ENCODE measurements at regions not wholly inside any gene's neighbourhood (a gene's known extent, or its start where the extent isn't known, plus 50 kb on each side); places are given as distances from the start of the nearest gene placed in this dataset.
A peak's percentile ranks its signal among the peaks of the same experiment; 100 is the strongest.
"Not testable (repeated sequence)": the region's sequence is repeated elsewhere in the genome, so short reads cannot be mapped to it uniquely, and the experiment has no call there.

DNA sequence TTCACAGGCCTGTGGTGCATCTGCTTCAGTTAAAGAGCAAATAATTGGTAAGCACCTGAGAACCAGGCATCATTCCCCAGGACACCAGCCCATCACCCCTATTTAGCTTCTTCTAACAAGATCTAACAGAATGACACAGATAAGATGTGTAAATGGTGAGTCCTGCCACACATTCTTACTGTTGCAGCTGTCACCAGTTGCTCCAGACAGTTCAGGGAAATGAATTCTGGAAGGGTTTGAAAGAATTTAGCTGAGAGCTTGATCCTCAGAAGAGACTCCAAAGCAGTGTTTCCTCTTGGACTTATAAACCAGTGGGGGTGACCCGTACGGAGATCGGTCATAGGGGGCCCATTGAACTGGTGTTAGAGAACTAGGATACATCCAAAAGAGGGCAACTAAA, 238.0 kb downstream of the MEX3B start:
- ATAC-seq (ENCODE audit: poor library complexity) (no peak), DNase-seq (no peak)
- intact Hi-C loops (cut with DNase I), result no loop called here

- no peak for DNase-seq
- intact Hi-C loops (cut with DNase I), result no loop called here
- no peak for ATAC-seq (ENCODE audit: poor library complexity)
These were observed 238.6 kb downstream of the MEX3B start for GRCh38 chr15:81807186-81807585.

DNA sequence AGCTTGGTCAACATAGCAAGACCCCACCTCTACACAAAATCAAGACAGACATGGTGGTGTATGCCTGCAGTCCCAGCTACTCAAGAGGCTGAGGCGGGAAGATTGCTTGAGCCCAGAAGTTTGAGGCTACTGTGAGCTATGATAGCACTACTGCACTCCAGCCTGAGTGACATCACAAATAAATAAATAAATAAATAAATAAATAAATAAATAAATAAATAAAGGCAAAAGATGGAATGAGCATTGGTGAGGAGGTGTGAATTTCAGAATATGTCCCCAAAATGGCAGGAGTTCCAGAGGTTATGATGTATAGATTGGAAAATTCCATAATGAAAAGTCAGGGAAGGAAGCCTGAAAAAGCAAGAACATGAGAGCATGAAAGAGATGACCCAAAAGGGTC, 249.9 kb downstream of the MEX3B start:
- ATAC-seq (ENCODE audit: poor library complexity) (no peak), DNase-seq (no peak)
- intact Hi-C loops (cut with DNase I), result no loop called here

DNA sequence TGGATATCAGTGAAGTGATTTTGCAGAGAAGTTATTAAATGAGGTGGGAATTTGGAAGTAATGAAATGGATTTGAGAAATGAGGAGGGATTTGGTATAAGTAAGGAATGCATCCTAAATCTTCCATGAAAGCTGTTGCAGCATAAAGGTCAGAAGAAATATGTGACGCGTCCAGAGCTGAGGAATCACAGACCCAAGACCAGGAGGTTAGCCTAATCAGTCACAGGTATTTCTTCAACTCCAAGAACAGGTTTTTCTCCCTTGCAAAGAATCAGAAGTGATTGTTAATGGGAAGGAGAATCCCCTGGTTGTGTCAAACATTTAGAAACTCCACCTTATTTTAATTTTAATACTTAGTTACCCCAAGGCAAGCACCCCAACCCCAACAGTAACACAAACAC, 253.2 kb downstream of the MEX3B start:
- ATAC-seq (ENCODE audit: poor library complexity), result no peak
- intact Hi-C loops (cut with DNase I), result no loop called here

GRCh38 chr15:81791322-81791721, 254.5 kb downstream of the MEX3B start:
- DNase-seq; intact Hi-C loops (cut with DNase I); ATAC-seq (ENCODE audit: poor library complexity): not testable (repeated sequence)

More for the DNA sequence above, 253.2 kb downstream of the MEX3B start:
- DNase-seq, result no peak

- ATAC-seq (ENCODE audit: poor library complexity) (no peak), DNase-seq (no peak)
- intact Hi-C loops (cut with DNase I), result no loop called here
These were observed 256.4 kb downstream of the MEX3B start for GRCh38 chr15:81789403-81789802.

- ATAC-seq (ENCODE audit: poor library complexity) (no peak), DNase-seq (no peak)
- intact Hi-C loops (cut with DNase I), result no loop called here
These were observed 259.0 kb downstream of the MEX3B start for GRCh38 chr15:81786776-81787175.

- intact Hi-C loops (cut with DNase I), result no loop called here
- no peak for ATAC-seq (ENCODE audit: poor library complexity)
- no peak for DNase-seq
These were observed 260.1 kb downstream of the MEX3B start for GRCh38 chr15:81785679-81786078.

DNA sequence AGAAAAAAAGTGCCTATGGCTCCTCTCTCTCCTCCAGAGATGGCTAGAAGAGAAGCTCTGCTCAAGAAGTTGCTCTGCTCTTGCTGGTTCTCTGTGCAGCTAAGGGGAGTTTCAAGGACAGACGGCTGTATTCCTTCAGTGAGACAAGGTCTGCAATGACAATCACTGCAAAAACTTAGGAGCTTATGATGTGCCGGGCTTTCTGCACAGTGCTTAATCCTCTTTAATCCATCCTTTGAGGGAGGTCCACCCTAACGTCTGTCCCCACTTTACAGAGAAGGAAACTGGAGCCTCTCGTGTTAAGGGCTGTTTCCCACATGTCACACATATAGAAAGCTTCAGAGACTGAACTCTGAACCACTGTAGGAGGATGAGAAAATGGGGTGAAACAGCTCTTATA, 260.6 kb downstream of the MEX3B start:
- DNase-seq, result no peak
- intact Hi-C loops (cut with DNase I), result no loop called here
- no peak for ATAC-seq (ENCODE audit: poor library complexity)

DNA sequence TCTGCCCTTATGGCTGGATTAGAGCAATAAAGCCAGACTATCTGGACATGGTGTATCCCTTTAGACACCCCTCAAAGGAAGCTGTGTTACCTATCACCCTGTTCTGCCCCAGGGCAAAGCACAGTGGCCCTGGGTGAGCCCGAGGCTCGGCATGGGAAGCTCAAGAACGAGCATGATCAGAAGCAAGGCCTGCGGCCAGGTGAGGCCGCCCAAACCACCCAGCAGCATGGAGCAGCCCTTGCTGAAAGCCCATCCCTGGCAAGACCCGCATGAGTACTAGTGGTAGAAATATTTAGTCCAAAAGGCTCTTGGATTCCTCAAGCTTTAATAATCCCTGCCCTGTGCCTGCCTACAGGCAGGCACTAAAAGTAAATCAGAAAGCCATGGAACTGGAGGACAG, 261.1 kb downstream of the MEX3B start:
- intact Hi-C loops (cut with DNase I), result no loop called here
- no peak for ATAC-seq (ENCODE audit: poor library complexity)

GRCh38 chr15:81783586-81783985, 262.2 kb downstream of the MEX3B start:
- intact Hi-C loops (cut with DNase I), result no loop called here
- ATAC-seq (ENCODE audit: poor library complexity) (no peak), DNase-seq (no peak)

More for the DNA sequence above, 261.1 kb downstream of the MEX3B start:
- DNase-seq, result no peak

GRCh38 chr15:81783076-81783475, 262.7 kb downstream of the MEX3B start:
- ATAC-seq (ENCODE audit: poor library complexity) (no peak), DNase-seq (no peak)
- intact Hi-C loops (cut with DNase I), result no loop called here

- intact Hi-C loops (cut with DNase I), result no loop called here
- DNase-seq (no peak), ATAC-seq (ENCODE audit: poor library complexity) (no peak)
These were observed 264.4 kb downstream of the MEX3B start for GRCh38 chr15:81781395-81781794.

DNA sequence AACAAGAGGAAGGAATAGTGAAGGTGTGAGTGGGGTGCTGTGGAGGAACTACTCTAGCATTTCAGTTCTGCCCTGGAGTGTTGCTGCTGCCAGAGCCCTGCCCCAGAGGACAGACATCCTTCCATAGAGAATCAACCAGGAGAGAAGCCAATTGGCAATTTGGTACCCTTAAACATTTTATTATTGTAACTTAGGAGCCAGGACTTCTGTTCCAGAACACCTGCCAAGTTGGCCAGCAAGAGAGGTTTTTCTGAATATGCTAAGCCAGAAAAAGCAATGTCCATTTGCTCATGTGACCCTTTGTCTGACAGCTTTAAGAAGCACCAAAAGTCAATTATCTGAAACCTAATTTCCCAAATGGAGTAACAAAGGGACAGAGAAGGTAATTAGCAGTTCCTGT, 264.9 kb downstream of the MEX3B start:
- no peak for DNase-seq
- intact Hi-C loops (cut with DNase I), result no loop called here
- ATAC-seq (ENCODE audit: poor library complexity), result peak; percentile 15

- intact Hi-C loops (cut with DNase I), result no loop called here
- DNase-seq, result no peak
- no peak for ATAC-seq (ENCODE audit: poor library complexity)
These were observed 266.6 kb downstream of the MEX3B start for GRCh38 chr15:81779181-81779580.

- no peak for DNase-seq
- intact Hi-C loops (cut with DNase I), result no loop called here
- ATAC-seq (ENCODE audit: poor library complexity), result no peak
These were observed 268.3 kb downstream of the MEX3B start for GRCh38 chr15:81777546-81777945.

DNA sequence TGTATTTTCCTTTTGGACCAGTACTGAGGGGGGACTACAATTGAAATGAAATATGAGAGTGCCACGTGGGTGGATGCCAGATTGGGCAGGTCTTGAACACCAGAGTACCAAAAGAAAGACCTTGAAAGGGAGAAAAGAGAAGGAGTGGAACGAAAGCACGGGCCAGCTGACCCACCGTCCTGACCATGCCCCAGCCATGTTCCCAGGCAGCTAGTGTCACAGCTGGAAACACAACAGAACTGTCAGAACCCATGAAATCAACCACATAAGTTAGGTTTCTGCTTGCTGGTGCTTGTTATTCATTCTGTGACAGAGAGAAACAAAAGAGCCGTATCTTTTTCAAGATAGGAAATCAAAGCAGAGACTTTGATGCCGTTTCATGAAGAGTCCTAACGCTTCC, 268.8 kb downstream of the MEX3B start:
- DNase-seq (no peak), ATAC-seq (ENCODE audit: poor library complexity) (no peak)
- intact Hi-C loops (cut with DNase I), result no loop called here

GRCh38 chr15:81775779-81776178, 270.0 kb downstream of the MEX3B start:
- intact Hi-C loops (cut with DNase I); DNase-seq; ATAC-seq (ENCODE audit: poor library complexity): not testable (repeated sequence)

GRCh38 chr15:81774309-81774708, 271.5 kb downstream of the MEX3B start:
- intact Hi-C loops (cut with DNase I), result no loop called here
- DNase-seq (no peak), ATAC-seq (ENCODE audit: poor library complexity) (no peak)

DNA sequence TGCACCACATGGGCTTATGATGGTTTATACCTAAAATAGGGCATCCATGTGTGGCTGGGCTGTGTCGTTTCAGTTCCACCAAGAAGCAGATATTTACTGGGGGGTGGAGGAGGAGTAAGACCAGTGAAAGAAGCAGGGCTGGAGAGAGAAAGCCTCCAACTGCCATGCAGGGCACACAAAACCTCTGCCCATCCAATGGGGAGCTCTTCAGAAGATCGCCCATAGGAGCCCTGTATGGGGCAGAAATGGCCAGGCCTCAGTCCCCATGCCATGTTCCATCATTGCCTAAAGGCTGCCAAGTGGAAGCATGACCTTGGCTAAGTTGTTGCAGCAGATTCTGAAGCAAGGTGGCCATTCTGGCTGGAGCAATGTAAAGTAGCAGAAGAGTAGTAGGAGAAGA, 277.0 kb downstream of the MEX3B start:
- DNase-seq, result no peak
- ATAC-seq (ENCODE audit: poor library complexity), result no peak
- intact Hi-C loops (cut with DNase I), result no loop called here

GRCh38 chr15:81766829-81767475, 278.9 kb downstream of the MEX3B start:
- intact Hi-C loops (cut with DNase I), result no loop called here
- no peak for DNase-seq
- no peak for ATAC-seq (ENCODE audit: poor library complexity)

Measured in Right ventricle myocardium superior (tissue), 1 donor.